Skin of body (tissue), 1 donor: ENCODE measurements at regions not wholly inside any gene's neighbourhood (a gene's known extent, or its start where the extent isn't known, plus 50 kb on each side); places are given as distances from the start of the nearest gene placed in this dataset.

Experiments used
- DNase-seq: peaks from one replicate; lab custom pipeline; 2025; lab: John Stamatoyannopoulos, UW

- DNase-seq = no peak
Measured at GRCh38 chr5:67380431-67380830, 183.8 kb upstream of the CD180 start.

DNA sequence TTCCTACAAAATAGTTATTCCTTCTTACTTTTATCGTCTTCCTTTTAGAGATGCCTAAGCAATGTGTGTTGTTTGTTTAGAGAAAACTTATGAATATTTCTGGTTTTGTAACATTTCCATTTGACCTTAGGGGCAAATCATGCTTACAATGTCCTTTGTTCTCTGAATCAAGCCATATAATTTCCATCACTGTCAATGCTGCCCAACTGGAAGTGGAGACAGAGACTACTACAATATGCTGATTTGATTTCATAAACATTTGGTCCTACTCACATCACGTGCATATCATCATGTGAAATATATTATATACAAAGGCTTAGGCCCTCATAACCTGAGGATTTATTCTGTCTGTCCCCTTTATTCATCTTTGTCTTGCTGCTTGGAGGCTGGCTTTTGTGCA is 183.2 kb upstream of the CD180 start:
- no peak for DNase-seq

DNA sequence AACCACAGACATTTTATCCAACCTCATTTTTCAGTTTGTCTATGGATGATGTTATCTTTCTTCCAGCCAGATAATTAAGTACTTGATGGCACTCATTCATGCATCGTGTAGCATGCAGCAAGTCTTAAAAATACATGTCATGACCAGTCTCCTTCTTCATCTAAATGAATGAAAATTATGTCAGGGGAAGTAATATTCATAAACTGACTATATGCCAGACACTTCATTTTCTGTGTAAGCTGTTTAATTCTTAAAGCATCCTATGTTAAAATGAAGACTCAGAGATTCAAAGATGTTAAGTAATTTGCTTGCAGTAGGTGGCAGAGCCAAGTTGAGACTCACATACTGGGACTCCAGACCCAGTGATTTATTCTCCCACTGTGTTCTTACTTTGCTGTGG is 181.7 kb upstream of the CD180 start:
- DNase-seq = no peak

GRCh38 chr5:67377631-67378030 is 181.0 kb upstream of the CD180 start:
- DNase-seq = no peak

GRCh38 chr5:67375606-67376005 is 179.0 kb upstream of the CD180 start:
- DNase-seq = no peak

DNA sequence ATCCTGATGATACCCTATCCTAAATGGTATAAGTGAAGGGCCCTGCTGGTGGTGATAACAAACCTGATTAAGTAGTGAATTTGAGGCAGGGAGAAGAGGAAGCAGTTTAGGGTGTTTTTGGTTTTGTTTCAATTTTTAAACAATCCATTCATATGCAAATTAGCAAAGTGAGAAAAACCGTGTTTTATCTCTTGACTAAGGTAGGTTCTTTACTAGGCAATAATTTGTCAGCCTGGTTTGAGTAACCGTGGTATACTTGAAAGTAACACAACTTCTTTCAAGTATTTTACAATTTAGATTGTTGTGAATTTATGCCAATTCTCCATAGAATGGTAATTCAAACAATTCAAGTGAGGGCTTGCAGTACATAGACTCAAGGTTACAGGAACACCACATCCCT is 177.8 kb upstream of the CD180 start:
- DNase-seq = no peak

DNA sequence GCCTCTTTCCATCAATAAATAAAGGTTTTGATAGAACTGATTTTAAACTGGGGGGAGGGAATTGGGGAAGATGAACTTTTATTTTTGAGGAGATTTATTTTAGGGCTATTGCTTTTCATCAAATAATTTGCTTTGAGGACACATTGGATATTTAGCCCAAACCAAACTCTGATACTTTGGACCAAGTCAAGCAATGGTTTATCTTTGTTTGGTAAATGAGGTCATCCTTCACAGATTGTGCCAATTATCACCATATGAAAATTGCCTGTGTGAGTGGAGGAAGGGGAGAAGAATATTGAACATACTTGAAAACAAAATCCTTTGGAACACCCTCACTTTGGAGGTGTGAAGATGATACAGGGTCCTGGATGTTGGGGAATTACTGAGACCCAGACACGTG is 176.9 kb upstream of the CD180 start:
- DNase-seq = no peak

GRCh38 chr5:67372887-67373286 is 176.3 kb upstream of the CD180 start:
- no peak for DNase-seq

GRCh38 chr5:67371924-67372323 is 175.3 kb upstream of the CD180 start:
- DNase-seq = peak; percentile 26

- DNase-seq = no peak
Measured at GRCh38 chr5:67366691-67367395, 170.2 kb upstream of the CD180 start.

- DNase-seq = no peak
Measured at GRCh38 chr5:67366276-67366675, 169.7 kb upstream of the CD180 start.

- DNase-seq = no peak
Measured at GRCh38 chr5:67364381-67364970, 167.9 kb upstream of the CD180 start.

DNA sequence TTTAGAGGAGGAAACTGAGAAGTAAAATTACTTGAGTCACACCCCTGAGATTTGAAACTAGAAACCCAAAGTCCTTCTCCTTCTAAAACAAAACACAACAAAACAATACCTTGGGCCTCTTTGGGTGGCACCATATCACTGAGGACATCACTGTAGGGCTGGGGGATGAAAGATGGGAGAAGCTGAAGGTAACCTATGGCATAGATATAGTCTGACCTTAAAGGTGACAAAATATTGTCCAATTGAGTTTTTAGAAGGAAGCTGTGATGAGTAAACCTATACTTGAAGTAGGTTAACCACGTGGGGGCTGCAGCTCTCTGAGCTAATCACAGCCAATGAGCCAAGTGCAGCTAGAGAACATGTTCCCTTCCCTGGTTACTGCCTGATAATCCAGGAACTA is 167.4 kb upstream of the CD180 start:
- no peak for DNase-seq

GRCh38 chr5:67363180-67363709 is 166.6 kb upstream of the CD180 start:
- DNase-seq = no peak

DNA sequence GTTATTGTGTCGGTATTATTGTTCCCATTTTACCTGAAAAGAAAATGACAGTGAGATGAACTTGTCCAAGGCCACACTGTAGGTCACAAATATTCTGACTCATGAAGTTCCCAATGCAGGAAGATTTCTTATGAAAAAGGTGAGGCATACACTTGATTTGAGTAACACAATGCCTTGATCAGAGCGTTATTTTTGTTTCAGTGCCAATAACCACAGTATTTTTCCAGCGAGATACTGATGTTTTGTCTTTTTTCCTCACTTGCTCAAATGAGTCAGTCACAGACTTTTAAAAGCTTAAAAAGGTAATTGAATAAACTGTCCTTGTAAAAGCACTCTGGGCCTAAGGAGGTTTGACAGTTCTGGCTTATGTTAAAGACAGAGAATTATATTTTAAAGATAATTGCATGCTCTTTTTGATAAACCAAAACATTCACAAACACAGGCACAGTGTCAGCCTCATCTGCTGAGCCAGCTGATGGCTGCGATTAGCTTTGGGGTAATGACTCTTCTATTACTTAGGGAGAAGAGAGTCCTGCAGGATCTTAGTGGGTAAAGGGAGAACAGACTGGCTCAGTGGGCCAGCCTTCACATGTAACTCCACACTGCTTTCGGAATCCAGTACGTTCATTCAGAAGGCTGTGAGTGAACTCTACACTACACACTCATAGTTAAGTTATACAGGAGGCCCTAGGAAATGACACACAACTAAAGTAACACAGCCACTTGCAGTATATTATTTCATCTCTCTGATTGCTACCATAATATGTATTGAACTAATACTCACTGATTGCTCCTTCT is 165.5 kb upstream of the CD180 start:
- no peak for DNase-seq

DNA sequence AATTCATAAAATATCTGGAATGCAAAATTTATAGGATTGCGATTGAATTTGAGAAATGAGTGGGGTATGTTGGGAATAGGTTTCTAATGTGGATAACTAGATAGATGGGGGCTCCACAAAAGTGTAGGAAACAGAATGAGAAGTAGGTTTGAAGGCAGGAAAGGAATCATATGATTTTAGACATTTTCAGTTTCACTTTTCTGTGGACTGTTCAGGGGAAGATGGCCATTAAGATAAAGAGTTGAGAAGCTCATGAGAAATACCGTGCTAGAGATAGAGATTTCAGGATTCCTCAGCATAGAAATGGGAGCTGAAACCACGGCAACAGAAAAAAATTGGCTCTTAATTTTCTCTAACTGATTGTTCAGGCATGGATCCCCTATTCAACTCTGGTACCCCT is 163.4 kb upstream of the CD180 start:
- DNase-seq = no peak

GRCh38 chr5:67358186-67358585 is 161.6 kb upstream of the CD180 start:
- no peak for DNase-seq

DNA sequence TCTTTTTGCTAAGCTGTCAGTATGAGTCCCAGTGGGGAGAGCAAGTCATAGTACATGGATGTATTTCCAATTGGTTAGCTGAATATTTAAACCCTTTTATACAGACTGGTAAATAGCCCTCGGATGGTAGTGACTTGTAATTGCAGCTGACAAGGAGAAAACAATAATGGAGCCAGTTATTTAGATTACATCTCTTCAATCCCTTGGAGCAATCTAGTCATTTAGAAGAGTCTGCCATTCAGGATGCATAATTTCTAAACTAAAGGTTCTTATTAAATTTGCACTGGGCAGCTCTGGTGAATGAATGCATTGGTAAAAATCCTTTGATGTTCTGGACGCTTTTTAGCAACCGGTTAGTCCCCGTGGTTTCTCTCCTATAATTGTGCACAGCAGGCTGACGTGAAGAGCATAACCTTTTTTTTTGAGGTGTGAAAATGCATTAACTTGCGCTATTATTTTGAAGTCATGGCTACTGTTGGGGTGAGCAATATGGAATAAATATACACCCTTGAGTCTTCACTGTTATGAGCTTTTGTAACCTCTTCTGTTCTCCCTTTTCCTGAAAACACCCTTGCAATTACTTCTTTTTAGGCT is 158.6 kb upstream of the CD180 start:
- no peak for DNase-seq

GRCh38 chr5:67353500-67354450 is 157.2 kb upstream of the CD180 start:
- DNase-seq = peak; percentile 65

- peak; percentile 64 for DNase-seq
Measured at GRCh38 chr5:67350618-67351201, 154.1 kb upstream of the CD180 start.
